Sigmoid colon (tissue), 4 donors: ENCODE measurements at regions not wholly inside any gene's neighbourhood (a gene's known extent, or its start where the extent isn't known, plus 50 kb on each side); places are given as distances from the start of the nearest gene placed in this dataset.

Source experiments
- CTCF ChIP-seq, 4 experiments: fragments of 450-650 bp in 3 of 4; fragments of 200-600 bp in 1 of 4; IDR thresholded peaks; one replicate each; pipeline ENCODE4 v1.5.1; 2016 to 2019; ENCODE audit warnings: antibody characterized with exemption in 4 of 4, mild to moderate bottlenecking in 3 of 4, moderate library complexity in 2 of 4
- POLR2A ChIP-seq, 2 donors: fragments of 450-650 bp; IDR thresholded peaks; one replicate each; pipeline ENCODE4 v1.6.1; 2016; ENCODE audit warnings: antibody characterized with exemption in 2 of 2, mild to moderate bottlenecking in 2 of 2, moderate library complexity in 2 of 2
- POLR2AphosphoS5 ChIP-seq, 4 donors: sonication (generic); formaldehyde crosslinking; IDR thresholded peaks; one replicate each; pipeline ENCODE4 v1.6.1; 2017; ENCODE audit warnings: antibody characterized with exemption in 4 of 4

DNA sequence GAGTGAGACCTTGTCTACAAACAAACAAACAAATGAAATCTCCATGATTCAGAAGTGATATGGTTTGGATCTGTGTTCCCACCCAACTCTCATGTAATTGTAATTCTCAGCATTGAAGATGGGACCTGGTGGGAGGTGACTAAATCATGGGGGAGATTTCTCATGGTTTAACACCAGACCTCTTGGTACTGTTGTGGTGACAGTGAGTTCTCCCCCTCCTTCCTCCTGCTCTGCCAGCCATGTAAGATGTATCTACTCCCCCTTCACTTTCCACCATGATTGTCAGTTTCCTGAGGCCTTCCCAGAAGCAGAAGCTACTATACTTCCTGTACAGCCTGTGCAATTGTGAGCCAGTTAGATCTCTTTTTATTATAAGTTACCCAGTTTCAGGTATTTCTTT is 438.4 kb upstream of the THBS1 start:
- TF ChIP-seq POLR2A (IDR thresholded peaks at IDR 0.05) = no peak
- no peak for TF ChIP-seq CTCF (IDR thresholded peaks at IDR 0.05)
- TF ChIP-seq POLR2AphosphoS5 (IDR thresholded peaks at IDR 0.05) = no peak
